H1 (cell line): ENCODE measurements at regions not wholly inside any gene's neighbourhood (a gene's known extent, or its start where the extent isn't known, plus 50 kb on each side); places are given as distances from the start of the nearest gene placed in this dataset.

Source experiments
- CTCF ChIA-PET: fragments of 300-600 bp; sonication (Branson Sonifier 250); formaldehyde crosslinking; loops from one replicate; lab custom pipeline; 2021; ENCODE audit not compliant: partially characterized antibody; lab: Charles Lee
- POLR2A ChIA-PET: fragments of 300-600 bp; sonication (Branson Sonifier 250); formaldehyde crosslinking; loops from one replicate; lab custom pipeline; 2021; ENCODE audit warnings: inconsistent platforms; ENCODE audit not compliant: partially characterized antibody; lab: Charles Lee
- DNase-seq, 2 experiments: peaks; one replicate each; pipeline versions ENCODE4 v3.0.0 to v3.0.0-alpha.2; 2010 to 2022; ENCODE audit warnings: low spot score in 2 of 2, low read depth in 1 of 2, mixed read lengths in 1 of 2
- FAIRE-seq: peaks from 2 replicates; lab custom pipeline; 2011; peaks lifted over from hg19 to GRCh38; lab: Jason Lieb, UNC
- H2AFZ ChIP-seq: 2 replicates; pipeline ENCODE4 v1.8.1; 2012; ENCODE audit warnings: low read length, inconsistent platforms
- H2AK5ac ChIP-seq: 2 replicates; pipeline ENCODE4 v1.6.1; 2013; ENCODE audit warnings: low read depth, low read length
- H2BK120ac ChIP-seq: replicated peaks from 2 replicates; pipeline ENCODE3; 2013; ENCODE audit warnings: low read depth, low read length, inconsistent platforms
- H2BK12ac ChIP-seq: 2 replicates; pipeline ENCODE4 v1.6.1; 2013; ENCODE audit warnings: low read depth, low read length
- H2BK15ac ChIP-seq: 2 replicates; pipeline ENCODE4 v1.6.1; 2013; ENCODE audit warnings: low read length
- H2BK20ac ChIP-seq: 2 replicates; pipeline ENCODE4 v1.6.1; 2013; ENCODE audit warnings: low read length
- H2BK5ac ChIP-seq: 2 replicates; pipeline ENCODE4 v1.6.1; 2013; ENCODE audit warnings: low read depth, low read length
- H3K14ac ChIP-seq: 2 replicates; pipeline ENCODE4 v1.6.1; 2013; ENCODE audit warnings: inconsistent platforms; ENCODE audit not compliant: insufficient read length
- H3K18ac ChIP-seq: 2 replicates; pipeline ENCODE4 v1.6.1; 2013; ENCODE audit warnings: low read length; ENCODE audit errors: extremely low read depth
- H3K23ac ChIP-seq: 2 replicates; pipeline ENCODE4 v1.6.1; 2013; ENCODE audit warnings: inconsistent platforms; ENCODE audit not compliant: insufficient read length
- H3K23me2 ChIP-seq: 2 replicates; pipeline ENCODE4 v1.6.1; 2013; ENCODE audit warnings: low read depth, low read length
- H3K27ac ChIP-seq: 2 replicates; pipeline ENCODE4 v1.6.1; 2011; ENCODE audit warnings: low read depth, low read length, inconsistent platforms
- H3K27me3 ChIP-seq, 4 experiments: replicated peaks in 1 of 4; 1 replicate in 1 of 4; 2 replicates in 3 of 4; pipeline versions ENCODE4 v1.6.1 to v1.8.1; 2011 to 2013; ENCODE audit warnings: low read length in 3 of 4, mild to moderate bottlenecking in 3 of 4, inconsistent platforms in 2 of 4, mixed read lengths in 2 of 4, moderate library complexity in 1 of 4; ENCODE audit not compliant: control insufficient read depth in 3 of 4, insufficient read depth in 3 of 4; ENCODE audit errors: extremely low read depth in 1 of 4
- H3K36me3 ChIP-seq, 4 experiments: 2 replicates each; pipeline versions ENCODE4 v1.6.1 to v1.8.1; 2011 to 2013; ENCODE audit warnings: mild to moderate bottlenecking in 4 of 4, low read length in 3 of 4, moderate library complexity in 2 of 4, control low read depth in 1 of 4, inconsistent platforms in 1 of 4; ENCODE audit not compliant: insufficient read depth in 4 of 4, control insufficient read depth in 2 of 4
- H3K4ac ChIP-seq: replicated peaks from 2 replicates; pipeline ENCODE3; 2013; ENCODE audit warnings: low read length, low read depth, mixed read lengths, inconsistent platforms; ENCODE audit not compliant: insufficient read length
- H3K4me1 ChIP-seq, 4 experiments: replicated peaks in 1 of 4; 1 replicate in 1 of 4; 2 replicates in 3 of 4; pipeline versions ENCODE4 v1.6.1 to v1.8.1; 2011 to 2013; ENCODE audit warnings: low read length in 3 of 4, inconsistent platforms in 2 of 4, mixed read lengths in 1 of 4; ENCODE audit not compliant: insufficient read depth in 4 of 4, control insufficient read depth in 3 of 4
- H3K4me2 ChIP-seq, 2 experiments: 2 replicates each; pipeline versions ENCODE4 v1.6.1 to v1.8.1; 2011 to 2013; ENCODE audit warnings: low read depth in 2 of 2, low read length in 2 of 2, control low read depth in 1 of 2, inconsistent platforms in 1 of 2, mild to moderate bottlenecking in 1 of 2; ENCODE audit not compliant: insufficient read depth in 1 of 2
- H3K4me3 ChIP-seq, 4 experiments: fragments of 200-600, 300-600 bp in 1 of 4; sonication (generic), shearing (Covaris generic), sonication (Bioruptor Twin) in 1 of 4; 2 replicates each; pipeline versions ENCODE4 v1.5.1 to v1.8.1; 2011 to 2016; ENCODE audit warnings: low read length in 4 of 4, low read depth in 3 of 4, control low read depth in 2 of 4, inconsistent platforms in 2 of 4, mild to moderate bottlenecking in 2 of 4, mixed read lengths in 1 of 4, moderate library complexity in 1 of 4; ENCODE audit not compliant: insufficient read depth in 2 of 4; ENCODE audit errors: extremely low read depth in 1 of 4
- H3K56ac ChIP-seq: replicated peaks from 2 replicates; pipeline ENCODE3; 2013; ENCODE audit warnings: low read depth, mild to moderate bottlenecking, mixed read lengths, low read length, inconsistent platforms; ENCODE audit not compliant: insufficient read length
- H3K79me1 ChIP-seq: 2 replicates; pipeline ENCODE4 v1.6.1; 2013; ENCODE audit warnings: low read depth, low read length, control low read depth
- H3K79me2 ChIP-seq, 2 experiments: 2 replicates each; pipeline versions ENCODE4 v1.6.1 to v1.8.1; 2012 to 2013; ENCODE audit warnings: low read length in 2 of 2, mild to moderate bottlenecking in 2 of 2, inconsistent platforms in 1 of 2; ENCODE audit not compliant: insufficient read depth in 2 of 2, control insufficient read depth in 1 of 2
- H3K9ac ChIP-seq, 4 experiments: replicated peaks in 1 of 4; 1 replicate in 1 of 4; 2 replicates in 3 of 4; pipeline versions ENCODE4 v1.6.1 to v1.8.1; 2011 to 2013; ENCODE audit warnings: low read depth in 3 of 4, low read length in 3 of 4, control low read depth in 2 of 4, mild to moderate bottlenecking in 2 of 4, moderate library complexity in 2 of 4, inconsistent platforms in 1 of 4; ENCODE audit errors: extremely low read depth in 1 of 4
- H3K9me3 ChIP-seq, 2 experiments: 2 replicates each; pipeline versions ENCODE4 v1.6.1 to v1.8.1; 2012 to 2013; ENCODE audit warnings: mild to moderate bottlenecking in 2 of 2, moderate library complexity in 2 of 2, control low read depth in 1 of 2, inconsistent platforms in 1 of 2, low read depth in 1 of 2, low read length in 1 of 2, mixed read lengths in 1 of 2; ENCODE audit not compliant: insufficient read depth in 2 of 2
- H4K20me1 ChIP-seq, 2 experiments: replicated peaks in 1 of 2; 2 replicates each; pipeline versions ENCODE3 to v1.8.1; 2011 to 2013; ENCODE audit warnings: inconsistent platforms in 2 of 2, low read length in 2 of 2, mild to moderate bottlenecking in 1 of 2; ENCODE audit not compliant: insufficient read depth in 2 of 2, control insufficient read depth in 1 of 2
- H4K5ac ChIP-seq: 2 replicates; pipeline ENCODE4 v1.6.1; 2013; ENCODE audit warnings: low read length, low read depth, mixed read lengths, inconsistent platforms; ENCODE audit not compliant: insufficient read length
- H4K8ac ChIP-seq: 2 replicates; pipeline ENCODE4 v1.8.0; 2013; ENCODE audit warnings: mild to moderate bottlenecking, moderate library complexity, low read length, inconsistent platforms; ENCODE audit not compliant: insufficient read depth; ENCODE audit errors: extremely low read depth
- H4K91ac ChIP-seq: replicated peaks from 2 replicates; pipeline ENCODE3; 2013; ENCODE audit warnings: low read length, mixed read lengths, inconsistent platforms; ENCODE audit not compliant: insufficient read length
- RFX5 ChIP-seq: IDR thresholded peaks from 2 replicates; pipeline ENCODE4 v1.6.1; 2011; ENCODE audit warnings: low read depth, low read length, improper control_type of control experiment, borderline replicate concordance
- RNF2 ChIP-seq: fragments of 200-900, 300-1000 bp; sonication (generic); IDR thresholded peaks from 2 replicates; pipeline ENCODE4 v1.7.1; 2016; ENCODE audit warnings: borderline replicate concordance, low read depth, mild to moderate bottlenecking, antibody characterized with exemption, low read length; ENCODE audit not compliant: poor library complexity, severe bottlenecking; ENCODE audit errors: missing control alignments
- SP4 ChIP-seq: IDR thresholded peaks from 2 replicates; pipeline ENCODE4 v1.6.1; 2012; ENCODE audit warnings: low read length, inconsistent platforms
- SUZ12 ChIP-seq: fragments of 200-600 bp; sonication (generic); IDR thresholded peaks from 2 replicates; pipeline ENCODE4 v1.6.1; 2012; ENCODE audit warnings: mild to moderate bottlenecking, inconsistent platforms, low read length, moderate library complexity, mixed read lengths
- TEAD4 ChIP-seq: IDR thresholded peaks from 2 replicates; pipeline ENCODE4 v1.6.1; 2012; ENCODE audit warnings: low read depth, low read length, inconsistent platforms, mixed read lengths
- WGBS, 2 experiments: shearing (Covaris generic) in 1 of 2; methylation state at CpG; one replicate each; pipeline versions ENCODE4 v1.1.6 to v1.1.7; 2013 to 2015; ENCODE audit warnings: low lambda C conversion rate in 2 of 2, mixed read lengths in 2 of 2, inconsistent platforms in 1 of 2, low coverage in 1 of 2, missing lambda C conversion rate in 1 of 2; ENCODE audit not compliant: insufficient replicate concordance in 2 of 2, insufficient coverage in 1 of 2, insufficient read length in 1 of 2; ENCODE audit errors: extremely low coverage in 1 of 2, missing lambda C conversion rate in 1 of 2; 5-methylcytosine and 5-hydroxymethylcytosine counted together
- TF ChIP-seq, protein P1 (sequence below): IDR thresholded peaks from 2 replicates; pipeline ENCODE4 v1.6.1; 2011; ENCODE audit warnings: low read depth, mild to moderate bottlenecking, low read length; ENCODE audit not compliant: insufficient read depth

GRCh38 chr9:108743901-108744371 lies 111.8 kb downstream of the ACTL7B start:
- Histone ChIP-seq H3K79me2 (no peaks in the 10 kb centered on the region), H3K4me3 (no peak overlapping the region), H3K27me3 (no peaks in the 10 kb centered on the region), H2BK15ac (no peak overlapping the region), H3K4me1 (peaks cover 0 to 4% (median 0%) of the 10 kb centered on the region in 4 experiments; a peak in 1 of 7 replicates), H4K5ac (no peak overlapping the region), H3K27ac (no peak overlapping the region)
- no peak for TF ChIP-seq SUZ12
- TF ChIP-seq RFX5: no peak
- TF ChIP-seq, protein P1, sequence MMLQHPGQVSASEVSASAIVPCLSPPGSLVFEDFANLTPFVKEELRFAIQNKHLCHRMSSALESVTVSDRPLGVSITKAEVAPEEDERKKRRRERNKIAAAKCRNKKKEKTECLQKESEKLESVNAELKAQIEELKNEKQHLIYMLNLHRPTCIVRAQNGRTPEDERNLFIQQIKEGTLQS: no peak
- TF ChIP-seq SP4: no peak
- TF ChIP-seq TEAD4: 0 out of 2 replicates have a peak, but pooled peaks have one; percentile 33
- no peak for TF ChIP-seq RNF2
- TF ChIP-seq, all 59 proteins: peak for 1
- DNase-seq: no peak
- H2BK5ac ChIP-seq: no peak overlapping the region
- no peak overlapping the region for H2BK120ac ChIP-seq
- no peak overlapping the region for H3K9ac ChIP-seq
- no peak overlapping the region for H3K4me2 ChIP-seq
- H3K18ac ChIP-seq: no peak overlapping the region; the same call in 1 of the 2 replicates
- H2AFZ ChIP-seq: 0 out of 2 replicates have a peak overlapping the region, but pooled peaks have one; percentile 15
- no peaks in the 10 kb centered on the region for H4K20me1 ChIP-seq
- no peak overlapping the region for H3K14ac ChIP-seq
- H2BK12ac ChIP-seq: no peak overlapping the region
- H3K23ac ChIP-seq: no peak overlapping the region
- no peaks in the 10 kb centered on the region for H3K9me3 ChIP-seq
- CTCF ChIA-PET: interaction anchor here (0.7 to 3.5 kb wide), 3 partner anchors 12 to 17 kb away, joined by 3 to 24 read pairs (median 6); no protein-coding TSS in a partner anchor
- POLR2A ChIA-PET: no interaction called here
- no peak overlapping the region for H3K56ac ChIP-seq
- no peak for FAIRE-seq
- H2AK5ac ChIP-seq: no peak overlapping the region
- no peaks in the 10 kb centered on the region for H3K23me2 ChIP-seq
- H4K8ac ChIP-seq: no peak overlapping the region
- H3K36me3 ChIP-seq: no peaks in the 10 kb centered on the region
- H4K91ac ChIP-seq: no peak overlapping the region
- WGBS, 2 experiments: 85% methylated on average over 6 of the region's 6 CpGs; no CpG with 5 or more reads in 1 of the 2 experiments
- H3K79me1 ChIP-seq: no peaks in the 10 kb centered on the region
- no peak overlapping the region for H2BK20ac ChIP-seq
- H3K4ac ChIP-seq: no peak overlapping the region
